Activated T-cell treated with anti-CD3 and anti-CD28 coated beads, Interleukin-2, amount 50 U/mL, for 72 hours (primary cell): ENCODE measurements at regions not wholly inside any gene's neighbourhood (a gene's known extent, or its start where the extent isn't known, plus 50 kb on each side); places are given as distances from the start of the nearest gene placed in this dataset.

Source experiments
- ATAC-seq, 2 donors: fragments of 150-1000 bp; cut with Tn5 transposase; replicated peaks in 1 of 2; 2 replicates each; pipeline ENCODE4 v1.10.0; 2021; ENCODE audit warnings: moderate library complexity in 2 of 2, mild to moderate bottlenecking in 1 of 2
- DNase-seq, 2 donors: peaks; one replicate each; pipeline ENCODE4 v3.0.0; 2021 to 2022; ENCODE audit warnings: mixed read lengths in 1 of 2
- H3K27ac Mint-ChIP-seq: one replicate; pipeline ENCODE4 v1.8.0; 2022; ENCODE audit warnings: mild to moderate bottlenecking, moderate library complexity, mixed read lengths
- H3K27me3 Mint-ChIP-seq: one replicate; pipeline ENCODE4 v1.8.0; 2022; ENCODE audit warnings: low read depth, mixed read lengths
- H3K36me3 Mint-ChIP-seq, 2 donors: one replicate each; pipeline ENCODE4 v1.8.0; 2022; ENCODE audit warnings: mixed read lengths in 2 of 2, mild to moderate bottlenecking in 1 of 2; ENCODE audit not compliant: insufficient read depth in 2 of 2
- H3K4me1 Mint-ChIP-seq: one replicate; pipeline ENCODE4 v1.8.0; 2022; ENCODE audit warnings: low read depth, mixed read lengths
- H3K4me3 Mint-ChIP-seq, 2 donors: one replicate each; pipeline ENCODE4 v1.8.0; 2022; ENCODE audit warnings: mild to moderate bottlenecking in 2 of 2, mixed read lengths in 2 of 2, moderate library complexity in 2 of 2
- H3K9me3 Mint-ChIP-seq, 2 donors: one replicate each; pipeline ENCODE4 v1.8.0; 2022; ENCODE audit warnings: mixed read lengths in 2 of 2

DNA sequence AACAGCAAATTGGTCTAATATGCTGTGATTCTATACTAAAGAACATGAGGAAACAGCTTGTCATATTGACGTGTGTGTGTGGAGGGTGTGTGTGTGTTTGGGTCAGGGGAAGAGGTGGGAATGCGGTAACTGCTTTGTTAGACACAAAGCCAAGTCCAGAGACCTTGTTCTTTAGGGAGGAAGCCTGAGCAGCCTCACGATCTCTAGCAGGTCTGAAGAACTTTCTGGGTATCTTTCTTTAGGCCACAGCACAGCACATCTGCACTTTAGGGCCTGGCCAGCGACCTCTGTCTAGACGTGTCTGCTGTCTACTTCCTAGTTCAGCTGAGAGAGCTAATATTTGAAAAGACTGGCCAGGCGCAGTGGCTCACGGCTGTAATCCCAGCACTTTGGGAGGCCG, 220.0 kb upstream of the TPRG1 start:
- peaks cover 13% of the 10 kb centered on the region for H3K27me3 Mint-ChIP-seq
- ATAC-seq = no peak
- no peaks in the 10 kb centered on the region for H3K9me3 Mint-ChIP-seq
- H3K27ac Mint-ChIP-seq = no peak overlapping the region
- H3K4me1 Mint-ChIP-seq = peaks cover 54% of the 10 kb centered on the region
- no peak for DNase-seq
- no peak overlapping the region for H3K4me3 Mint-ChIP-seq
- no peaks in the 10 kb centered on the region for H3K36me3 Mint-ChIP-seq

DNA sequence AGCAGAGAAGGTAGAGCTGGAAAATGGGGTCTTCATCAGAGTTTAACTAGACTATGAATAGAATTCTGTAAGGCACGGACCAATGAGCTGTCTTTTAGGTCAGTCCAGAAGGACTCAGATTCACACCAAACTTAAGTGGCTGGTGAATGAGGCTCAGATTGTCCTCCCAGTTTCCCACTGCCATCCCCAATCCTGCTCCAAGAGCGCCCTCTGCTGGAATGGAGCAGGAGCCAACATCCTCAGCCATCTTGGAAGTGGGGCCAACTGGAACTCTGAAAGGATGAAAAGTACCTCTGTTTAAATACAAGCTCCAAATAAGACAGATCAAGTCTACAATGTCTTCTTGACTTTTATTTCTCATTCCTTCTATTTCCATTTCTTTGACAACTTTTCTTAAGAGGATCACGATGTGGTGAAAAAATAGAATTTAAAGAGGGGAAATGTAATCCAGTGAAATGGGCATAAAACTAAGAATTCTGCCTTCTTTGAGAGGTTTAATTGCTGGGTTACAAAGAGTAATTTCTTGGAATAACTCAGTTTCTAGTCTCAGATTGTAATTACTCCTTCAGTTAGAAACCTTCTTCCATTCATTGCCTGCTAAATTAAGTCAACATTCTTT, 217.1 kb upstream of the TPRG1 start:
- DNase-seq (peak; percentile 77 to 85), ATAC-seq (peak; percentile 55 to 67)
- Mint-ChIP-seq H3K9me3 (no peaks in the 10 kb centered on the region), H3K27ac (no peak overlapping the region), H3K36me3 (no peaks in the 10 kb centered on the region), H3K27me3 (no peaks in the 10 kb centered on the region), H3K4me3 (no peak overlapping the region), H3K4me1 (peaks cover 40% of the 10 kb centered on the region)

DNA sequence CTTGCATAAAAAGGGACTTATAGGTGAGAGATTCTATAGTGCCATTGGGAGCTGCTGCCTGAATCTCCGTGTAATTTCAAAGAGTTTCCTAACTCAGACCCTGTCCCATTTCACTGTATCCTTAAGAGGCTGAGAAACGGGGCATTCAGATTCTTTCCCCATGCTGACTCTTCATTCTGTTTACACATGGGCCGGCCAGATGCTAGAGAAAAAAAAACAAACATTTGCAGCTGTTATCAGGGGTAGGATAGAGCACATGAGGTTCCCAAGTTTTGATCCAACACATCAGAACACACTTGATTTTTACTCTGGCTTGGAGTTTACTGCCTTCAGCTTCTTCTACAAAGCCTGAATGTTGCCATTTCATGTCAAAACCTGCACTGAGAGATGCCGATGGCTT, 215.9 kb upstream of the TPRG1 start:
- DNase-seq (no peak), ATAC-seq (no peak)
- H3K4me1 Mint-ChIP-seq = peaks cover 29% of the 10 kb centered on the region
- H3K27ac Mint-ChIP-seq = no peak overlapping the region
- no peaks in the 10 kb centered on the region for H3K9me3 Mint-ChIP-seq
- no peaks in the 10 kb centered on the region for H3K36me3 Mint-ChIP-seq
- peaks cover 6% of the 10 kb centered on the region for H3K27me3 Mint-ChIP-seq
- H3K4me3 Mint-ChIP-seq = no peak overlapping the region

- H3K27me3 Mint-ChIP-seq = peaks cover 12% of the 10 kb centered on the region
- DNase-seq = no peak
- no peaks in the 10 kb centered on the region for H3K36me3 Mint-ChIP-seq
- H3K9me3 Mint-ChIP-seq = no peaks in the 10 kb centered on the region
- peak in 1 of 2 donors; percentile 49 for ATAC-seq
- no peak overlapping the region for H3K4me3 Mint-ChIP-seq
- H3K4me1 Mint-ChIP-seq = peaks cover 24% of the 10 kb centered on the region
- no peak overlapping the region for H3K27ac Mint-ChIP-seq
These were observed 214.8 kb upstream of the TPRG1 start for GRCh38 chr3:188956839-188957489.

DNA sequence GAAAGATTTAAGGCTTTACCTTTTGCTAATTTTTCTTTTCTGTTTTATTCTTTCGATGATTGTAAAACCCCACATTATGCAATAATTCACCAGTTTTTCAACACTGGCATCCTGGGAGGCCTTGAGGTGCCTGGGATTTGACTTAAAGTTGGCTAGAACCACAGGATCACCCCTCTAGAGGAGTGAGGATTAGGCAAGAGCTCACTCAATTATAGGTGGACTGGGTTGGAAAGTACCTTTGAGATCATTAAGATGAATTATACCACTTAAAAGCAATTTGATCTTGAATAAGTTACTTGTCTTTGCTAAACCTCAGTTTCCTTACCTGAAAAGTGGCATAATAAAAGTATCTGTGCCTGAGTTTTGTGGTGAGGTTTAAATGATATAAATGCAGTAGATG, 212.8 kb upstream of the TPRG1 start:
- H3K4me1 Mint-ChIP-seq = peaks cover 20% of the 10 kb centered on the region
- no peak for ATAC-seq
- peaks cover 30% of the 10 kb centered on the region for H3K27me3 Mint-ChIP-seq
- no peak overlapping the region for H3K27ac Mint-ChIP-seq
- H3K36me3 Mint-ChIP-seq = no peaks in the 10 kb centered on the region
- DNase-seq = no peak
- H3K4me3 Mint-ChIP-seq = no peak overlapping the region
- H3K9me3 Mint-ChIP-seq = no peaks in the 10 kb centered on the region

DNA sequence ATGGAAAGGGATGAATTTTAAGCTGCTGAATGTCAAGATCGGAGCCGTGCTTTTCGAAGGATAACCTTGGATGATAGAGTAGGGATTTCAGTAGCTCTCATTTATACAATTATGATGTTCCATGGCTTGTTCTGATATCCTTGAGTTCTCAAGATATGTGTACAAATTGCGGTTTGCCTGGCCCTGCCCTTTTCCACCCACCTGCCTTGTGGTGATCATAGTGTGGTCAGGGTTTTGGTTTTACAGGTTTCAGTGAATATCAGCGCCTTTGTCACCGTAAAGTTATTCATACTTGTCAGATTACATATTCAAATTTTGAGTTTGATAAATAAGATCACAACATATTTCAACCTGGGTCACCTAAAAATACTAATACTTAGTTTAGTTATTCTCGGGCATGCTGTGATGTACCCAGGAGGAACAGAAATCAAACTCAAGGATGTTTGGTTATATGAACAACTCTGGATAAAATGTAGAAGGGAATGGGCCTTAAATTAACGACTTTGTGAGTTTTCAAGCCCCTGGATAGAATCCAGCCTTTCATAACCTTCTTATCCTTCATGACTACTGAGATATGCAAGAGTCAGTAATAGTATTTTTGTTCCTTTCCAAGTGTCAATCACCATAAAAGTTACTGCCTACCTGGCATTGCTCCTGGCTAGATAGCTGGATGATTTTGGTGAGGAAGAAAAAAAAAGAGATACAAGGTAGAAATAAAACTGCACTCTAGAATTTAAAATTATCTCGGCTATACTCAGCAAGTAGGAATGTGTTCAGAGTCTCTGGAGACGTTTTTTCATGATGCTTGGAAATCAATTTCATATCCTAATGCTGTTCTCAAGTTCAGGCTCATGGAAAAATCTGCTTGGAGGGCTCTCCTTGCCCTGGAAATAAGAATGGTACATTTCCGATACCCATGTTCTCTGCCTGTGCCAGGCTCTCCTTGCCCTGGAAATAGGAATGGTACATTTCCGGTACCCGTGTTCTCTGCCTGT, 209.2 kb upstream of the TPRG1 start:
- peaks cover 38% of the 10 kb centered on the region for H3K27me3 Mint-ChIP-seq
- H3K36me3 Mint-ChIP-seq = peaks cover 0 to 2% of the 10 kb centered on the region in 2 donors
- DNase-seq = peak in 1 of 2 donors; percentile 16
- ATAC-seq = peak in 1 of 2 donors; percentile 42
- H3K27ac Mint-ChIP-seq = no peak overlapping the region
- H3K9me3 Mint-ChIP-seq = no peaks in the 10 kb centered on the region
- H3K4me1 Mint-ChIP-seq = peaks cover 12% of the 10 kb centered on the region
- no peak overlapping the region for H3K4me3 Mint-ChIP-seq

- peaks cover 7% of the 10 kb centered on the region for H3K4me1 Mint-ChIP-seq
- ATAC-seq (no peak), DNase-seq (no peak)
- no peak overlapping the region for H3K27ac Mint-ChIP-seq
- peaks cover 38% of the 10 kb centered on the region for H3K27me3 Mint-ChIP-seq
- peaks cover 0 to 2% of the 10 kb centered on the region in 2 donors for H3K36me3 Mint-ChIP-seq
- no peak overlapping the region for H3K4me3 Mint-ChIP-seq
- no peaks in the 10 kb centered on the region for H3K9me3 Mint-ChIP-seq
These were observed 206.8 kb upstream of the TPRG1 start for GRCh38 chr3:188964957-188965356.

GRCh38 chr3:188972310-188972709, 199.5 kb upstream of the TPRG1 start:
- H3K9me3 Mint-ChIP-seq = no peaks in the 10 kb centered on the region
- H3K36me3 Mint-ChIP-seq = peaks cover 0 to 2% of the 10 kb centered on the region in 2 donors
- ATAC-seq (no peak), DNase-seq (no peak)
- peaks cover 38% of the 10 kb centered on the region for H3K27me3 Mint-ChIP-seq
- H3K4me3 Mint-ChIP-seq = no peak overlapping the region
- peaks cover 10% of the 10 kb centered on the region for H3K4me1 Mint-ChIP-seq
- H3K27ac Mint-ChIP-seq = no peak overlapping the region

GRCh38 chr3:188974856-188975599, 196.7 kb upstream of the TPRG1 start:
- DNase-seq = peak; percentile 17 to 27
- no peaks in the 10 kb centered on the region for H3K9me3 Mint-ChIP-seq
- H3K36me3 Mint-ChIP-seq = peaks cover 0 to 2% of the 10 kb centered on the region in 2 donors
- H3K27ac Mint-ChIP-seq = no peak overlapping the region
- H3K4me3 Mint-ChIP-seq = no peak overlapping the region
- peaks cover 10% of the 10 kb centered on the region for H3K4me1 Mint-ChIP-seq
- peak; percentile 84 to 97 for ATAC-seq
- H3K27me3 Mint-ChIP-seq = peaks cover 38% of the 10 kb centered on the region

GRCh38 chr3:188975600-188976314, 196.0 kb upstream of the TPRG1 start:
- H3K36me3 Mint-ChIP-seq = peaks cover 0 to 2% of the 10 kb centered on the region in 2 donors
- H3K27ac Mint-ChIP-seq = no peak overlapping the region
- peaks cover 10% of the 10 kb centered on the region for H3K4me1 Mint-ChIP-seq
- H3K9me3 Mint-ChIP-seq = no peaks in the 10 kb centered on the region
- DNase-seq (no peak), ATAC-seq (no peak)
- peaks cover 37% of the 10 kb centered on the region for H3K27me3 Mint-ChIP-seq
- no peak overlapping the region for H3K4me3 Mint-ChIP-seq

DNA sequence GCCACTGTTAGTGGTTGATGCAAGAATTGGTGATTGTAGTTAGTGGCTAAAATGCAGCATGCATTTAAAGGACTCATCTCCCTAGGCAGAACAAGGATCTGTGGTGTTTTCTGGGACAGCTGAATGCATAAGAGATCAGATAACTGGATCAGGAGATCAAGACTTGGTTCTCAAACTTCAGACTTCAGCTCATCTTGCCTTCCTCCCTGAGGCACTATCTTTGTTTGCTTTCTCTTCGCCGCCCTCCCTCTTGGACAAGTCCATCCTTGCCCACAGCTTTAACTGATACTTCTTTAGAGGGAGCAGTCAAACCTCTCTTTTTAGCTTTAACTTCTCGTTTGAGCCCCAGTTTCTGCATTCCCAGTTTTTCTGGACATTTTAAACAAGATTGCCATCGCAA, 195.4 kb upstream of the TPRG1 start:
- Mint-ChIP-seq H3K27me3 (peaks cover 33% of the 10 kb centered on the region), H3K4me1 (peaks cover 10% of the 10 kb centered on the region), H3K36me3 (peaks cover 0 to 2% of the 10 kb centered on the region in 2 donors), H3K27ac (no peak overlapping the region), H3K9me3 (no peaks in the 10 kb centered on the region), H3K4me3 (no peak overlapping the region)
- ATAC-seq = no peak
- DNase-seq = no peak

DNA sequence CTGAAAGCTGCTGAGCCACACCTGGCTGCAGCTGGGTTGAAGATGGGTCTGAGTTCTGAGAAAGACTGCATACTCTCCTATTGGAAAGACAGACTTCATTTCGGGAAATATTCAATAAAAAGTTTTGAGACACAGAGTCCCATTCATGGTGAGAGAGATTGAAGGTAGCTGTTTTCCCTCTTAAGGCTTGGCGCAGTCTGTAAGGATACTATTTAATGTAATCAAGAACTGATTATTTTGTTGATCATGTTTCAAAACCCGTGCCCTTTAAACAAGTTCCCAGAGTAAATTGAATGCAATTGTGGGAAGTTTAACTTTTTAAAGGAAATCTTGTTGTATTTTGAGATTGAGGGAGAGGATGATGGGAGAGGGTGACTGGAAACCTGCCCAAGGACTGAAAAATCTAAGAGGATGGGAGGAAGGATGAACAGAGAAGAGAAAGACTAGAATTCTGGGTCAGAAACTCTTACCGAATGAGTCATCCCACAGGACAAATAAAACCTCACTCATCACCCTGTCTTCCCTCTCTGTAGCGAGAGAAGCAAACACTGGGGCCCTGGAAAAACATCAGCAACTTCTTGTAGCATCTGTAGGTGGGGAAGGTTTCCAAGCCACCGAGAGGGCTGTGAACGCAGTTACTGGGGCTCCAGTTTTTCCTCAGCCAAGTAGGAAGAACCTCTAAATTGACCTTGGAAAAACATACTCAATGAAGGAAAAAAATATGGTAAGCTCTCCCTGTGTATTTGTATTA, 193.2 kb upstream of the TPRG1 start:
- ATAC-seq (no peak), DNase-seq (no peak)
- no peaks in the 10 kb centered on the region for H3K9me3 Mint-ChIP-seq
- no peak overlapping the region for H3K27ac Mint-ChIP-seq
- H3K4me1 Mint-ChIP-seq = peaks cover 10% of the 10 kb centered on the region
- H3K27me3 Mint-ChIP-seq = peaks cover 15% of the 10 kb centered on the region
- H3K4me3 Mint-ChIP-seq = no peak overlapping the region
- no peaks in the 10 kb centered on the region for H3K36me3 Mint-ChIP-seq
